ENCODE measurements at regions not wholly inside any gene's neighbourhood (a gene's known extent, or its start where the extent isn't known, plus 50 kb on each side); places are given as distances from the start of the nearest gene placed in this dataset.

GRCh38 chr6:40049128-40049527, 114.9 kb upstream of the MOCS1 start:
- TF ChIP-seq TFDP1 (CRISPR knock-in tag; IDR thresholded peaks at IDR 0.05; ENCODE audit: borderline replicate concordance) (no peak), BRCA1 (CRISPR knock-in tag; IDR thresholded peaks at IDR 0.05) (no peak), ZBTB44 (CRISPR knock-in tag; IDR thresholded peaks at IDR 0.05) (no peak), MEIS2 (CRISPR knock-in tag; IDR thresholded peaks at IDR 0.05) (no peak), CTCF (CRISPR knock-in tag; IDR thresholded peaks at IDR 0.05) (no peak), ZNF205 (CRISPR knock-in tag; IDR thresholded peaks at IDR 0.05) (no peak), SKIL (CRISPR knock-in tag; IDR thresholded peaks at IDR 0.05; ENCODE audit: borderline replicate concordance) (no peak), ELF1 (CRISPR knock-in tag; IDR thresholded peaks at IDR 0.05) (no peak), MAZ (IDR thresholded peaks at IDR 0.05; ENCODE audit: borderline replicate concordance, low read depth, low read length) (no peak), MAZ (CRISPR knock-in tag; IDR thresholded peaks at IDR 0.05; ENCODE audit: low read depth) (no peak), CBX2 (IDR thresholded peaks at IDR 0.05; ENCODE audit: low read depth, low read length) (no peak), CBX2 (CRISPR knock-in tag; IDR thresholded peaks at IDR 0.05; ENCODE audit: low read depth) (no peak), ZSCAN20 (CRISPR knock-in tag; IDR thresholded peaks at IDR 0.05; ENCODE audit: borderline replicate concordance) (no peak), CBX5 (CRISPR knock-in tag; IDR thresholded peaks at IDR 0.05; ENCODE audit: borderline replicate concordance) (no peak)
